T-cell (primary cell): ENCODE measurements at regions not wholly inside any gene's neighbourhood (a gene's known extent, or its start where the extent isn't known, plus 50 kb on each side); places are given as distances from the start of the nearest gene placed in this dataset.

Source experiments
- ATAC-seq, 4 experiments: fragments of 200-7000 bp in 3 of 4; fragments of 150-1000 bp in 1 of 4; cut with Tn5 transposase; replicated peaks in 1 of 4; 1 replicate in 3 of 4; 2 replicates in 1 of 4; pipeline ENCODE4 v1.10.0; 2021; ENCODE audit warnings: moderate library complexity in 3 of 4, mild to moderate bottlenecking in 2 of 4, moderate number of reproducible peaks in 1 of 4
- CTCF ChIA-PET, 2 donors: fragments of 300-600 bp; sonication (Branson Sonifier 250); formaldehyde crosslinking; loops; one replicate each; lab custom pipeline; 2022; ENCODE audit warnings: antibody characterized with exemption in 2 of 2; lab: Charles Lee
- POLR2A ChIA-PET, 2 donors: fragments of 300-600 bp; sonication (Branson Sonifier 250); formaldehyde crosslinking; loops; one replicate each; lab custom pipeline; 2022; ENCODE audit warnings: antibody characterized with exemption in 2 of 2; lab: Charles Lee
- DNase-seq, 35 experiments: peaks; one replicate each; pipeline versions ENCODE4 v3.0.0 to v3.0.0-alpha.2; 2013 to 2023
- H3K27ac ChIP-seq: one replicate; pipeline ENCODE4 v1.5.1; 2013; ENCODE audit warnings: low read length
- H3K27me3 ChIP-seq, 2 experiments: replicated peaks in 1 of 2; 1 replicate in 1 of 2; 2 replicates in 1 of 2; pipeline versions ENCODE4 v1.6.1 to v1.7.0; 2013; ENCODE audit warnings: low read length in 1 of 2, mixed read lengths in 1 of 2; ENCODE audit not compliant: control insufficient read depth in 2 of 2, insufficient read depth in 2 of 2; ENCODE audit errors: extremely low read depth in 1 of 2
- H3K36me3 ChIP-seq, 2 donors: 1 replicate in 1 of 2; 2 replicates in 1 of 2; pipeline versions ENCODE4 v1.6.1 to v1.7.0; 2013; ENCODE audit warnings: low read length in 1 of 2; ENCODE audit not compliant: control insufficient read depth in 2 of 2, insufficient read depth in 1 of 2; ENCODE audit errors: extremely low read depth in 1 of 2
- H3K4me1 ChIP-seq, 2 experiments: 1 replicate in 1 of 2; 2 replicates in 1 of 2; pipeline versions ENCODE4 v1.6.1 to v1.7.0; 2013; ENCODE audit warnings: low read length in 2 of 2, mixed read lengths in 1 of 2; ENCODE audit not compliant: insufficient read depth in 2 of 2, control insufficient read depth in 1 of 2; ENCODE audit errors: extremely low read depth in 1 of 2
- H3K4me3 ChIP-seq, 2 donors: 1 replicate in 1 of 2; 2 replicates in 1 of 2; pipeline versions ENCODE4 v1.5.1 to v1.7.0; 2013; ENCODE audit warnings: mild to moderate bottlenecking in 2 of 2, low read length in 1 of 2, moderate library complexity in 1 of 2; ENCODE audit not compliant: control insufficient read depth in 1 of 2; ENCODE audit errors: extremely low read depth in 1 of 2
- H3K9me3 ChIP-seq: 2 replicates; pipeline ENCODE4 v1.7.0; 2013
- H3K27ac Mint-ChIP-seq, 2 donors: one replicate each; pipeline ENCODE4 v1.8.0; 2020 to 2021; ENCODE audit warnings: mild to moderate bottlenecking in 2 of 2, mixed read lengths in 2 of 2
- H3K27me3 Mint-ChIP-seq, 2 donors: one replicate each; pipeline ENCODE4 v1.8.0; 2021 to 2022; ENCODE audit warnings: mixed read lengths in 2 of 2
- H3K36me3 Mint-ChIP-seq: one replicate; pipeline ENCODE4 v1.8.0; 2021; ENCODE audit warnings: mixed read lengths
- H3K4me1 Mint-ChIP-seq, 3 donors: one replicate each; pipeline ENCODE4 v1.8.0; 2020 to 2022; ENCODE audit warnings: mixed read lengths in 3 of 3, mild to moderate bottlenecking in 1 of 3
- H3K4me3 Mint-ChIP-seq, 3 donors: one replicate each; pipeline ENCODE4 v1.8.0; 2020 to 2022; ENCODE audit warnings: mild to moderate bottlenecking in 3 of 3, mixed read lengths in 3 of 3, moderate library complexity in 3 of 3
- H3K9me3 Mint-ChIP-seq, 3 donors: one replicate each; pipeline ENCODE4 v1.8.0; 2020 to 2022; ENCODE audit warnings: mixed read lengths in 3 of 3
- WGBS: methylation state at CpG from one replicate; pipeline ENCODE4 v1.1.5; 2013; ENCODE audit warnings: missing lambda C conversion rate; ENCODE audit not compliant: insufficient coverage; 5-methylcytosine and 5-hydroxymethylcytosine counted together

GRCh38 chr4:16450724-16451123 lies 224.5 kb upstream of the TAPT1 start:
- H3K9me3 ChIP-seq: no peaks in the 10 kb centered on the region
- WGBS: no CpG with 5 or more reads among the region's 1 CpG
- Mint-ChIP-seq H3K9me3 (no peaks in the 10 kb centered on the region), H3K27ac (no peak overlapping the region), H3K4me3 (no peak overlapping the region), H3K36me3 (no peaks in the 10 kb centered on the region), H3K4me1 (no peaks in the 10 kb centered on the region), H3K27me3 (no peaks in the 10 kb centered on the region)
- no peaks in the 10 kb centered on the region for H3K4me1 ChIP-seq
- DNase-seq: no peak
- no peak overlapping the region for H3K27ac ChIP-seq
- peaks cover 0 to 2% of the 10 kb centered on the region in 2 experiments for H3K27me3 ChIP-seq
- no peaks in the 10 kb centered on the region for H3K36me3 ChIP-seq
- ChIA-PET CTCF (no interaction called here), POLR2A (no interaction called here)
- H3K4me3 ChIP-seq: no peak overlapping the region
- ATAC-seq: no peak

GRCh38 chr4:16450031-16450430 lies 223.8 kb upstream of the TAPT1 start:
- 61% methylated on average over 2 of the region's 3 CpGs for WGBS
- no peak overlapping the region for H3K27ac ChIP-seq
- no peak overlapping the region for H3K4me3 Mint-ChIP-seq
- H3K4me1 Mint-ChIP-seq: no peaks in the 10 kb centered on the region
- no peaks in the 10 kb centered on the region for H3K9me3 Mint-ChIP-seq
- H3K36me3 ChIP-seq: no peaks in the 10 kb centered on the region
- no peaks in the 10 kb centered on the region for H3K9me3 ChIP-seq
- CTCF ChIA-PET: no interaction called here
- H3K27ac Mint-ChIP-seq: no peak overlapping the region
- DNase-seq: no peak
- no peaks in the 10 kb centered on the region for H3K36me3 Mint-ChIP-seq
- H3K4me3 ChIP-seq: no peak overlapping the region
- H3K27me3 ChIP-seq: peaks cover 0 to 2% of the 10 kb centered on the region in 2 experiments
- ATAC-seq: no peak
- POLR2A ChIA-PET: no interaction called here
- no peaks in the 10 kb centered on the region for H3K27me3 Mint-ChIP-seq
- no peaks in the 10 kb centered on the region for H3K4me1 ChIP-seq

GRCh38 chr4:16449406-16449805 lies 223.1 kb upstream of the TAPT1 start:
- Mint-ChIP-seq H3K27me3 (no peaks in the 10 kb centered on the region), H3K36me3 (no peaks in the 10 kb centered on the region), H3K4me3 (no peak overlapping the region), H3K4me1 (no peaks in the 10 kb centered on the region), H3K27ac (no peak overlapping the region), H3K9me3 (no peaks in the 10 kb centered on the region)
- ChIA-PET POLR2A (no interaction called here), CTCF (no interaction called here)
- Histone ChIP-seq H3K4me1 (no peaks in the 10 kb centered on the region), H3K9me3 (no peaks in the 10 kb centered on the region), H3K27ac (no peak overlapping the region), H3K36me3 (no peaks in the 10 kb centered on the region), H3K4me3 (no peak overlapping the region), H3K27me3 (peaks cover 0 to 2% of the 10 kb centered on the region in 2 experiments)
- DNase-seq: no peak
- WGBS: no CpG with 5 or more reads among the region's 2 CpGs
- no peak for ATAC-seq

- H3K9me3 Mint-ChIP-seq: no peaks in the 10 kb centered on the region
These were observed 222.1 kb upstream of the TAPT1 start for GRCh38 chr4:16448241-16448840.

GRCh38 chr4:16443504-16444088 lies 217.3 kb upstream of the TAPT1 start:
- Histone ChIP-seq H3K4me1 (no peaks in the 10 kb centered on the region), H3K27me3 (no peaks in the 10 kb centered on the region), H3K36me3 (no peaks in the 10 kb centered on the region), H3K27ac (no peak overlapping the region), H3K4me3 (no peak overlapping the region), H3K9me3 (no peaks in the 10 kb centered on the region)
- CTCF ChIA-PET: interaction anchor here in 1 of 2 donors (0.7 kb wide), 1 partner anchor 115 kb away, joined by 4 read pairs; no protein-coding TSS in a partner anchor
- no peaks in the 10 kb centered on the region for H3K36me3 Mint-ChIP-seq
- H3K27ac Mint-ChIP-seq: no peak overlapping the region
- peaks cover 1 to 3% of the 10 kb centered on the region in 2 donors for H3K27me3 Mint-ChIP-seq
- peaks cover 0 to under 1% (median under 1%) of the 10 kb centered on the region in 3 donors for H3K9me3 Mint-ChIP-seq
- H3K4me3 Mint-ChIP-seq: no peak overlapping the region
- WGBS: 29% methylated on average over 2 of the region's 2 CpGs
- ATAC-seq: no peak
- DNase-seq: peak in 1 of 35 experiments; percentile 49
- POLR2A ChIA-PET: no interaction called here
- H3K4me1 Mint-ChIP-seq: no peaks in the 10 kb centered on the region

More at GRCh38 chr4:16448241-16448840, 222.1 kb upstream of the TAPT1 start:
- DNase-seq (no peak), ATAC-seq (no peak)
- CTCF ChIA-PET: no interaction called here
- H3K27ac Mint-ChIP-seq: no peak overlapping the region
- no peaks in the 10 kb centered on the region for H3K36me3 Mint-ChIP-seq
- 94% methylated on average over 6 of the region's 9 CpGs for WGBS
- POLR2A ChIA-PET: no interaction called here
- H3K27ac ChIP-seq: no peak overlapping the region
- H3K9me3 ChIP-seq: no peaks in the 10 kb centered on the region
- H3K4me3 ChIP-seq: no peak overlapping the region
- no peak overlapping the region for H3K4me3 Mint-ChIP-seq
- no peaks in the 10 kb centered on the region for H3K27me3 Mint-ChIP-seq
- peaks cover 0 to 2% of the 10 kb centered on the region in 2 experiments for H3K27me3 ChIP-seq
- H3K4me1 ChIP-seq: no peaks in the 10 kb centered on the region
- H3K4me1 Mint-ChIP-seq: no peaks in the 10 kb centered on the region
- no peaks in the 10 kb centered on the region for H3K36me3 ChIP-seq

GRCh38 chr4:16442296-16442695 lies 216.0 kb upstream of the TAPT1 start:
- H3K36me3 Mint-ChIP-seq: no peaks in the 10 kb centered on the region
- no peaks in the 10 kb centered on the region for H3K9me3 ChIP-seq
- H3K27me3 Mint-ChIP-seq: peaks cover 1 to 3% of the 10 kb centered on the region in 2 donors
- H3K27ac Mint-ChIP-seq: no peak overlapping the region
- H3K4me1 ChIP-seq: no peaks in the 10 kb centered on the region
- ATAC-seq: no peak
- 13% methylated on average over 1 of the region's 1 CpG for WGBS
- DNase-seq: no peak
- H3K4me3 Mint-ChIP-seq: no peak overlapping the region
- ChIA-PET CTCF (interaction anchor here in 1 of 2 donors (0.5 kb wide), 1 partner anchor 661 kb away, joined by 3 read pairs; no protein-coding TSS in a partner anchor), POLR2A (no interaction called here)
- H3K36me3 ChIP-seq: no peaks in the 10 kb centered on the region
- peaks cover 5 to 12% (median 11%) of the 10 kb centered on the region in 3 donors for H3K9me3 Mint-ChIP-seq
- H3K27me3 ChIP-seq: no peaks in the 10 kb centered on the region
- no peak overlapping the region for H3K4me3 ChIP-seq
- H3K4me1 Mint-ChIP-seq: no peaks in the 10 kb centered on the region
- no peak overlapping the region for H3K27ac ChIP-seq
